Keratinocyte (primary cell): ENCODE measurements at regions not wholly inside any gene's neighbourhood (a gene's known extent, or its start where the extent isn't known, plus 50 kb on each side); places are given as distances from the start of the nearest gene placed in this dataset.

Source experiments
- EZH2 ChIP-seq: IDR thresholded peaks from one replicate; pipeline ENCODE4 v1.6.1; 2012; ENCODE audit warnings: inconsistent platforms, mild to moderate bottlenecking, low read length, moderate library complexity
- TF ChIP-seq, protein P1 (sequence below), 3 experiments: IDR thresholded peaks in 1 of 3; conservative IDR thresholded peaks in 1 of 3; optimal IDR thresholded peaks in 1 of 3; 2 replicates in 2 of 3; 3 replicates in 1 of 3; pipeline versions ENCODE3 to v1.5.1; 2011; ENCODE audit warnings: low read length in 3 of 3, mild to moderate bottlenecking in 3 of 3, moderate library complexity in 2 of 3, control low read depth in 1 of 3, inconsistent platforms in 1 of 3; ENCODE audit not compliant: insufficient read depth in 2 of 3; ENCODE audit errors: extremely low read depth in 1 of 3

DNA sequence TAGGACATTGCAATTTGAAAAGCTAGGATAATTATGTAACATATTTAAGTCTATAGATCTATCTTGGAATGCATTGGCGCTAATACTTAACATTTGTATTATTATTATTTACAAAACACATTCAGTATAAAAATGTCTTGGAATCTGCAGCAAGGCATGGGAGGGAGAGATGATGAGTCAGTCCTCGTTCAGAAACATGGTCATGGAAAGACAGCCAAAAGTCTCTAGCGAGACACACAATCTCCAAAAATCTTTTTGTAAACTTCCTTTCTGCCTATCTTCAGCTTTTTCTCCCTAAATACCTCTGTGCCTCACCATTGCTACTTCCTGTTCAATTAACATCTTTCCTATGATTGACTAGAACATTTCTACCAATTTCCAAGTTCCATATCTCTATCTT, 188.4 kb upstream of the CACNA2D1 start:
- TF ChIP-seq, protein P1, sequence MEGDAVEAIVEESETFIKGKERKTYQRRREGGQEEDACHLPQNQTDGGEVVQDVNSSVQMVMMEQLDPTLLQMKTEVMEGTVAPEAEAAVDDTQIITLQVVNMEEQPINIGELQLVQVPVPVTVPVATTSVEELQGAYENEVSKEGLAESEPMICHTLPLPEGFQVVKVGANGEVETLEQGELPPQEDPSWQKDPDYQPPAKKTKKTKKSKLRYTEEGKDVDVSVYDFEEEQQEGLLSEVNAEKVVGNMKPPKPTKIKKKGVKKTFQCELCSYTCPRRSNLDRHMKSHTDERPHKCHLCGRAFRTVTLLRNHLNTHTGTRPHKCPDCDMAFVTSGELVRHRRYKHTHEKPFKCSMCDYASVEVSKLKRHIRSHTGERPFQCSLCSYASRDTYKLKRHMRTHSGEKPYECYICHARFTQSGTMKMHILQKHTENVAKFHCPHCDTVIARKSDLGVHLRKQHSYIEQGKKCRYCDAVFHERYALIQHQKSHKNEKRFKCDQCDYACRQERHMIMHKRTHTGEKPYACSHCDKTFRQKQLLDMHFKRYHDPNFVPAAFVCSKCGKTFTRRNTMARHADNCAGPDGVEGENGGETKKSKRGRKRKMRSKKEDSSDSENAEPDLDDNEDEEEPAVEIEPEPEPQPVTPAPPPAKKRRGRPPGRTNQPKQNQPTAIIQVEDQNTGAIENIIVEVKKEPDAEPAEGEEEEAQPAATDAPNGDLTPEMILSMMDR (optimal IDR thresholded peaks at IDR 0.05 in 1 of 3, IDR thresholded peaks at IDR 0.05 in 1 of 3, conservative IDR thresholded peaks at IDR 0.05 in 1 of 3; ENCODE audit: extremely low read depth in 1 of 3, insufficient read depth in 2 of 3, low read length in 3 of 3): no peak
- TF ChIP-seq EZH2: no peak
